ENCODE measurements at regions not wholly inside any gene's neighbourhood (a gene's known extent, or its start where the extent isn't known, plus 50 kb on each side); places are given as distances from the start of the nearest gene placed in this dataset.

- TF ChIP-seq ETS1 (IDR thresholded peaks at IDR 0.05) (no peak), ZNF114 (CRISPR knock-in tag; IDR thresholded peaks at IDR 0.05) (no peak), JUNB (IDR thresholded peaks at IDR 0.05; ENCODE audit: unreplicated experiment) (no peak), EZH2phosphoT487 (IDR thresholded peaks at IDR 0.05; ENCODE audit: unreplicated experiment) (no peak)
These were observed 60.6 kb upstream of the LRRC8B start (continued) for GRCh38 chr1:89464008-89464407.

- no peaks in the 10 kb centered on the region for H4K20me1 ChIP-seq (replicated peaks; ENCODE audit: insufficient read depth)
- Mint-ChIP-seq H3K27me3 (ENCODE audit: insufficient read depth, low read depth, poor library complexity) (no peaks in the 10 kb centered on the region), H3K9me3 (no peaks in the 10 kb centered on the region), H3K27ac (no peak overlapping the region), H3K4me3 (no peak overlapping the region), H3K4me1 (no peaks in the 10 kb centered on the region), H3K36me3 (ENCODE audit: low read depth) (no peaks in the 10 kb centered on the region)
- no peaks in the 10 kb centered on the region for H3K36me3 ChIP-seq (ENCODE audit: insufficient read depth)
- H3K4me3 ChIP-seq: no peak overlapping the region
- H2AFZ ChIP-seq: no peak overlapping the region
- no peak overlapping the region for H3K27ac ChIP-seq (ENCODE audit: low read depth)
- H3F3A ChIP-seq (replicated peaks; ENCODE audit: low read depth): no peaks in the 10 kb centered on the region
- no peaks in the 10 kb centered on the region for H3K9me2 ChIP-seq (ENCODE audit: insufficient read depth)
- no peaks in the 10 kb centered on the region for H3K27me3 ChIP-seq (ENCODE audit: insufficient read depth)
- H3K79me2 ChIP-seq (replicated peaks; ENCODE audit: insufficient read depth): no peaks in the 10 kb centered on the region
- ATAC-seq: no peak
- H3K4me1 ChIP-seq (ENCODE audit: insufficient read depth): no peaks in the 10 kb centered on the region
- H3K4me2 ChIP-seq: no peak overlapping the region
- DNase-seq (ENCODE audit: low spot score): no peak
- TF ChIP-seq CREB1 (CRISPR knock-in tag; IDR thresholded peaks at IDR 0.05; ENCODE audit: low read depth) (no peak), EZH2 (IDR thresholded peaks at IDR 0.05; ENCODE audit: low read depth, unreplicated experiment) (no peak), STAT1 (IDR thresholded peaks at IDR 0.05; ENCODE audit: unreplicated experiment) (no peak), ZNF331 (CRISPR knock-in tag; IDR thresholded peaks at IDR 0.05; ENCODE audit: low read depth) (no peak), NANOG (IDR thresholded peaks at IDR 0.05; ENCODE audit: borderline replicate concordance) (no peak), ZNF462 (CRISPR knock-in tag; IDR thresholded peaks at IDR 0.05) (no peak)
- TF ChIP-seq, protein P1, sequence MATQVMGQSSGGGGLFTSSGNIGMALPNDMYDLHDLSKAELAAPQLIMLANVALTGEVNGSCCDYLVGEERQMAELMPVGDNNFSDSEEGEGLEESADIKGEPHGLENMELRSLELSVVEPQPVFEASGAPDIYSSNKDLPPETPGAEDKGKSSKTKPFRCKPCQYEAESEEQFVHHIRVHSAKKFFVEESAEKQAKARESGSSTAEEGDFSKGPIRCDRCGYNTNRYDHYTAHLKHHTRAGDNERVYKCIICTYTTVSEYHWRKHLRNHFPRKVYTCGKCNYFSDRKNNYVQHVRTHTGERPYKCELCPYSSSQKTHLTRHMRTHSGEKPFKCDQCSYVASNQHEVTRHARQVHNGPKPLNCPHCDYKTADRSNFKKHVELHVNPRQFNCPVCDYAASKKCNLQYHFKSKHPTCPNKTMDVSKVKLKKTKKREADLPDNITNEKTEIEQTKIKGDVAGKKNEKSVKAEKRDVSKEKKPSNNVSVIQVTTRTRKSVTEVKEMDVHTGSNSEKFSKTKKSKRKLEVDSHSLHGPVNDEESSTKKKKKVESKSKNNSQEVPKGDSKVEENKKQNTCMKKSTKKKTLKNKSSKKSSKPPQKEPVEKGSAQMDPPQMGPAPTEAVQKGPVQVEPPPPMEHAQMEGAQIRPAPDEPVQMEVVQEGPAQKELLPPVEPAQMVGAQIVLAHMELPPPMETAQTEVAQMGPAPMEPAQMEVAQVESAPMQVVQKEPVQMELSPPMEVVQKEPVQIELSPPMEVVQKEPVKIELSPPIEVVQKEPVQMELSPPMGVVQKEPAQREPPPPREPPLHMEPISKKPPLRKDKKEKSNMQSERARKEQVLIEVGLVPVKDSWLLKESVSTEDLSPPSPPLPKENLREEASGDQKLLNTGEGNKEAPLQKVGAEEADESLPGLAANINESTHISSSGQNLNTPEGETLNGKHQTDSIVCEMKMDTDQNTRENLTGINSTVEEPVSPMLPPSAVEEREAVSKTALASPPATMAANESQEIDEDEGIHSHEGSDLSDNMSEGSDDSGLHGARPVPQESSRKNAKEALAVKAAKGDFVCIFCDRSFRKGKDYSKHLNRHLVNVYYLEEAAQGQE (IDR thresholded peaks at IDR 0.05; ENCODE audit: unreplicated experiment): no peak
These were observed 59.4 kb upstream of the LRRC8B start for GRCh38 chr1:89465201-89465600.

All from GM23338 (cell line).